ENCODE measurements at regions not wholly inside any gene's neighbourhood (a gene's known extent, or its start where the extent isn't known, plus 50 kb on each side); places are given as distances from the start of the nearest gene placed in this dataset.

GRCh38 chr4:66451741-66452140 lies 781.5 kb upstream of the EPHA5 start:
- FAIRE-seq, result no peak
- H2AFZ ChIP-seq (ENCODE audit: low read depth, low read length), result no peak overlapping the region
- H4K20me1 ChIP-seq (ENCODE audit: insufficient read depth, low read length), result no peaks in the 10 kb centered on the region
- H3K4me1 ChIP-seq (ENCODE audit: insufficient read depth, low read length), result no peaks in the 10 kb centered on the region
- H3K4me2 ChIP-seq (ENCODE audit: low read length), result no peak overlapping the region
- Mint-ChIP-seq H3K9me3 (ENCODE audit: unreplicated experiment) (no peaks in the 10 kb centered on the region), H3K27ac (ENCODE audit: unreplicated experiment) (no peak overlapping the region), H3K4me1 (ENCODE audit: low read depth, unreplicated experiment) (no peaks in the 10 kb centered on the region), H3K36me3 (ENCODE audit: low read depth, unreplicated experiment) (no peaks in the 10 kb centered on the region), H3K27me3 (ENCODE audit: low read depth, unreplicated experiment) (no peaks in the 10 kb centered on the region), H3K4me3 (ENCODE audit: unreplicated experiment) (no peak overlapping the region)
- no peak overlapping the region for H3K9ac ChIP-seq (ENCODE audit: low read length)
- H3K9me3 ChIP-seq (ENCODE audit: insufficient read depth, low read depth, low read length), result no peaks in the 10 kb centered on the region
- no peaks in the 10 kb centered on the region for H3K79me2 ChIP-seq (ENCODE audit: insufficient read depth, low read length)
- no peak for DNase-seq (ENCODE audit: low read depth)
- H3K27me3 ChIP-seq (ENCODE audit: insufficient read depth, low read length), result no peaks in the 10 kb centered on the region
- TF ChIP-seq EZH2 (IDR thresholded peaks at IDR 0.05; ENCODE audit: insufficient read depth, low read length) (no peak), CTCF (IDR thresholded peaks at IDR 0.05; ENCODE audit: insufficient read depth, low read depth, low read length) (no peak)
- H3K4me3 ChIP-seq (ENCODE audit: insufficient read depth, low read depth, low read length), result no peak overlapping the region
- H3K27ac ChIP-seq (ENCODE audit: low read depth, low read length), result no peak overlapping the region
- H3K36me3 ChIP-seq (ENCODE audit: insufficient read depth, low read length), result no peaks in the 10 kb centered on the region

- Histone ChIP-seq H3K36me3 (ENCODE audit: insufficient read depth, low read length) (no peaks in the 10 kb centered on the region), H2AFZ (ENCODE audit: low read depth, low read length) (no peak overlapping the region), H3K9ac (ENCODE audit: low read length) (no peak overlapping the region), H3K27me3 (ENCODE audit: insufficient read depth, low read length) (no peaks in the 10 kb centered on the region), H3K27ac (ENCODE audit: low read depth, low read length) (no peak overlapping the region), H3K4me3 (ENCODE audit: insufficient read depth, low read depth, low read length) (no peak overlapping the region), H4K20me1 (ENCODE audit: insufficient read depth, low read length) (no peaks in the 10 kb centered on the region), H3K4me2 (ENCODE audit: low read length) (no peak overlapping the region), H3K79me2 (ENCODE audit: insufficient read depth, low read length) (no peaks in the 10 kb centered on the region), H3K4me1 (ENCODE audit: insufficient read depth, low read length) (no peaks in the 10 kb centered on the region), H3K9me3 (ENCODE audit: insufficient read depth, low read depth, low read length) (no peaks in the 10 kb centered on the region)
- no peak for TF ChIP-seq EZH2 (IDR thresholded peaks at IDR 0.05; ENCODE audit: insufficient read depth, low read length)
- TF ChIP-seq CTCF (IDR thresholded peaks at IDR 0.05; ENCODE audit: insufficient read depth, low read depth, low read length), result no peak
- DNase-seq (ENCODE audit: low read depth) (no peak), FAIRE-seq (no peak)
- H3K4me1 Mint-ChIP-seq (ENCODE audit: low read depth, unreplicated experiment), result no peaks in the 10 kb centered on the region
- no peaks in the 10 kb centered on the region for H3K27me3 Mint-ChIP-seq (ENCODE audit: low read depth, unreplicated experiment)
- H3K9me3 Mint-ChIP-seq (ENCODE audit: unreplicated experiment), result no peaks in the 10 kb centered on the region
- no peak overlapping the region for H3K27ac Mint-ChIP-seq (ENCODE audit: unreplicated experiment)
- H3K36me3 Mint-ChIP-seq (ENCODE audit: low read depth, unreplicated experiment), result no peaks in the 10 kb centered on the region
- no peak overlapping the region for H3K4me3 Mint-ChIP-seq (ENCODE audit: unreplicated experiment)
Measured at GRCh38 chr4:66443008-66443407, 772.7 kb upstream of the EPHA5 start.

GRCh38 chr4:66439508-66439907 lies 769.2 kb upstream of the EPHA5 start:
- Mint-ChIP-seq H3K9me3 (ENCODE audit: unreplicated experiment) (peaks cover 2% of the 10 kb centered on the region), H3K36me3 (ENCODE audit: low read depth, unreplicated experiment) (no peaks in the 10 kb centered on the region), H3K4me3 (ENCODE audit: unreplicated experiment) (no peak overlapping the region), H3K27ac (ENCODE audit: unreplicated experiment) (no peak overlapping the region), H3K4me1 (ENCODE audit: low read depth, unreplicated experiment) (no peaks in the 10 kb centered on the region), H3K27me3 (ENCODE audit: low read depth, unreplicated experiment) (no peaks in the 10 kb centered on the region)
- Histone ChIP-seq H3K4me1 (ENCODE audit: insufficient read depth, low read length) (no peaks in the 10 kb centered on the region), H3K9me3 (ENCODE audit: insufficient read depth, low read depth, low read length) (no peaks in the 10 kb centered on the region), H3K4me2 (ENCODE audit: low read length) (no peak overlapping the region), H3K79me2 (ENCODE audit: insufficient read depth, low read length) (no peaks in the 10 kb centered on the region), H3K9ac (ENCODE audit: low read length) (no peak overlapping the region), H2AFZ (ENCODE audit: low read depth, low read length) (no peak overlapping the region), H3K4me3 (ENCODE audit: insufficient read depth, low read depth, low read length) (no peak overlapping the region), H3K27me3 (ENCODE audit: insufficient read depth, low read length) (no peaks in the 10 kb centered on the region), H3K36me3 (ENCODE audit: insufficient read depth, low read length) (no peaks in the 10 kb centered on the region), H3K27ac (ENCODE audit: low read depth, low read length) (no peak overlapping the region), H4K20me1 (ENCODE audit: insufficient read depth, low read length) (no peaks in the 10 kb centered on the region)
- DNase-seq (ENCODE audit: low read depth), result no peak
- no peak for TF ChIP-seq EZH2 (IDR thresholded peaks at IDR 0.05; ENCODE audit: insufficient read depth, low read length)
- no peak for TF ChIP-seq CTCF (IDR thresholded peaks at IDR 0.05; ENCODE audit: insufficient read depth, low read depth, low read length)
- FAIRE-seq, result no peak

Measured in astrocyte (in vitro differentiated cells and primary cell).